CD4-positive, alpha-beta T cell treated with Interleukin-6 for 4 hours (primary cell): ENCODE measurements at regions not wholly inside any gene's neighbourhood (a gene's known extent, or its start where the extent isn't known, plus 50 kb on each side); places are given as distances from the start of the nearest gene placed in this dataset.

Experiments used
- DNase-seq: peaks from one replicate; pipeline ENCODE4 v3.0.0-alpha.2; 2020; ENCODE audit warnings: mixed read lengths

DNA sequence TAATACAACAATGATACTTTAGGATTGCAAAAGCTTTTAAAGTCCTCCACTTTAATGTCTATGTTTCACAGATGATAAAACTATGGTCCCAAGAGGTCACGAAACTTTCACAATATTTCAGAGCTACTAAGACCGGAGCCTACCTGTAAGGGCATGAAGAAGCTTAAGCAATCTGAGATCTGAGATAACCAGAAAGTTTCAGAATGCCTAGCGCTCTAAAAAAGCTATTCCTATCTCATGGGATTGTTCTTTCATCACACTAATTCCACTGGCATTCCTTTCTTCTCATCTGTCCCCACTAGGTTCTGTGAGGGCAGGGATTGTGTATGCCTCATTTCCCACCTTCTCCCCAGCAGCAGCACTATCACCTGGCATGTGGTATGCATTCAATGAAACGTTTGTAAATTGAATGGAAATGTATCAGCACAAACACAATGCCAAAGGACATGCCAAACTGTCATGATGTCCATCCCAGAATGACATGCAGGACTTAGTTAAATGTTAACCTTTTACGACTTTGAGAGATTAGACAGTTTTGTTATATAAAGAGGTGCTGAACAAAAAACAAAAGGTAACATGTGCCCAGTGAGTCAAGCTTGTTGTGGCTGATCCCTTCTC lies 104.7 kb upstream of the NR2F2 start:
- DNase-seq: no peak

DNA sequence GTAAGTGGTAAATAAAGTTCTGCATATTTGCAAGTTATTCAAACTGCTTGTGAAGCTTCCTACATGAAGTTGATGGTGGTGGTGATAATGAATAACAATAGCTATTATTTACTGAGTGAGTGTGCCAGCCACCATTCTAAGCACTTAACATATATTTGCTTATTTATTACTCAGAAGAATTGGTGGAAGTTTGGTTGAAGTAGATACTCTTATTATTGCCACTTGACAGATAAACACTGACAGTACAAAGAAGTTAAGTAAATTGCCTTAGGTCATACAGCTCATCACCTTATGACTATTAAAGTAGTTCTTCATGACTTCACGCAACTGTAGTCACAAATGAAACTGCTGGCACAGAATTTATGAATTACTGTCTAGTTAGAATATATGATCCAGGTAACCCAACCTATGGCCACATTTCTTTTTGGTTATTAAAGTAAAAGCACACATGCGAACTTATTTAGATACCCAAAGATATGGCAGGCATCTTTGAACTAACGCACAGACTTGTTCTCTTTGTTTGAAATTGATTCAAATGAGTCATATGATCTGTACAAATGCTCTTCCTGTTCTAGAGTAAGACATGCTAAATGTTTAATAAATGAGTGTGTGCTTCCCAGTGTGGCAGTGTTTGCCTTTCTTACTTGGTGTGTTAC lies 99.8 kb upstream of the NR2F2 start:
- DNase-seq: no peak

DNA sequence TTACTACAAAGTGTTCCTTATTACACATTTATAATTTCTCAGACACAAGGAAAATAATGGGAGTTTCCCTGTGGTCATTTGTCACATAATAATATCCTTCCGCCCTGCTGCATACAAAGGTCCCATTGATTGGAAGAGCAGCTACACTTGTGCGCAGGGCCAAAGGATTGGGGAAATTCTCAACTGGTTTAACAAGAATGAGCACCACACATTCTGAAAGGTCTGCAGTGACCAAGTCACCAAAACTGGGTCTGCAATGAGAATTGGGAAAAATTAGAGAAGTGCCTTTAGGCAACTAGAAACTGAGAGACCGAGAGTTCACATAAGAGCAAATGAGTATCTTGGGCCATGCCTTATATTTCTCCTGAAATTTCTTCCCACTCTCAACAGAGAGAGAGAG lies 98.2 kb upstream of the NR2F2 start:
- DNase-seq: no peak

DNA sequence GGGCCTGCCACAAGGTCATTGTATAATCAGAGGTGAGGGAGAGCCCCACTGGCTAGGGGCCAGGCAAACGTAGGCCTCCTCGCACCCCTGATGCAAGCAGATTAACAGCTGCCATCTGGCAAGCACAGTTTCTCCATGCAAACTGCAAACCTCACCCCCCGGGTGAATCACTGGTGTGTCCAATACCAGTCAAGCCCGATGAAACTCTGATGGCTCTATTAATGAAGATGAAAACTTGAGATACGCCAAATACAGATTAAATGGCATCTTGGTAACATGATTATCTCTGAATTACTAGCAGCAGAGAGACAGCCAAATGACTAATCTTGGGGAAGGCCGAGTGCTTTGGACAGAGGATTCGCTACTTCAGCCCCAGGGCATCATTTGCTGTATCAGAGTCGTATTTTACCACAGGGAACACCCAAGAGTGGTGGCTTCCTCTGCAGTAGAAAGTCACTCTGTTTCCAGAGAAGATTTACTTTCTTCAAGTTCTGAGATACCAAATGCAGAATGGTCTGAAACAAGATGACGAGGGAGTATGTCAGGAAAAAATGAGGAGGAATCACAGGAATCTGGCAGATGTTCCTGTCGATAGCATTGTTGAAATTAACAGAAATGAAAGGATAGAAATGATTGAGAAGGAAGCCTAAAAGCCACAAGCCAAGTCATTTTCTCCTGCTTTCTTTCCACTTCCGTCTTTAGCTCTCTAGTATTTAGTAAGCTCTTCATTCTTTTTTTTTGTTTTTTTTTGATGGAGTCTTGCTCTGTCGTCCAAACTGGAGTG lies 96.2 kb upstream of the NR2F2 start:
- DNase-seq: no peak

DNA sequence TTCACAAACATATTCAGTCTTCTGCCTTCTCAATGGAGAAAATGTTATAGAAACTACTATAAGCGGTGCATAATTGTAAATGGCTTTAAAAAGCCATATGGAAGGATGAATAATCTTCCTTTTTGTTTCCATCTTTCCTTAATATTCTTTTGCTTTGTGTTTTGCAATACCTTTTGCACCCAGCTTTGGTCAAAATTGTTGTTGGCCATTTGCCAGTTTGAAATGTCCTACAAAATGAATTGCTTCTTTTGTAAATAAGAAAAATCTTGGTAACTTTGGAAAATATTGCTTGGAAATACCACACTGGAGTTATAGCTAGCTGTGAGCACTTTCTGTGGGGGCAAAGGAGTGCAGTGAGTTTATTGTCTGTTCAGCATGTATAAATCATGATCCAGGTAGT lies 93.5 kb upstream of the NR2F2 start:
- no peak for DNase-seq

DNA sequence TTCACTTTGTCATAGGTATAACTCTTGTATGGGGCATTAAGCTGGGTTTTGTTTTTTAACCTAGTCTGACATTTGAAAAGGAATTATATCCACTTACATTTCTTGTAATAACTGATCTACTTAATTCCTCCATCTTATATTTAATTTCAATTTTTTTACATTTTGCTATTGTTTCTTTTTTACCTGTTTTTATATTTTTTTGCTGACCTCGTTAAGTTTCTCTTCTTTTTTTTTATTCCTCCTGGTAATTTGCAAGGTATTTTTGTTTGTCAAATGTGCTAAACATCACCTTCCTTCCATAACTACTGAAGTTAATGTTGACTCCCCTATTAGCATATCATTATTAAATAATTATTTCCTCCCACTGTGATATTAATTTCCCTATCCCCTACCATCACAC lies 87.7 kb upstream of the NR2F2 start:
- DNase-seq: no peak

DNA sequence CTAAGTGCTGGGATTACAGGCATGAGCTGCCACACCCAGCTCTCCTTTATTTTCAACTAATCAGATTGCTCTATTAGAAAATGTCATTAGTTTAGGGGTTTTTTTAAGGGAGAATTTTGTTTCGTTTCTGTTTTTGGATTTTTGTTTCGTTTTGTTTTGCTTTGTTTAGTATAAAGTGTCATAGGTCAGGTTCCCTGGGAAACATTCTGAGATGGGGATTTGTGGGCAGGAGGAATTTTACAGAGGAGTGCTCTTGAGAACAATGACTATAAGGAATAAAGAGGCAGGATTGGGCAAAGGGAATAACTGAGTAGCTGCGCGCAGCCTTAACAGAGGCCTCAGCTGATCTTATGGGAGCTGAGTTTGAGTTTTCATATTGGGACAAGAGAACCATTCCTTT lies 86.8 kb upstream of the NR2F2 start:
- no peak for DNase-seq

DNA sequence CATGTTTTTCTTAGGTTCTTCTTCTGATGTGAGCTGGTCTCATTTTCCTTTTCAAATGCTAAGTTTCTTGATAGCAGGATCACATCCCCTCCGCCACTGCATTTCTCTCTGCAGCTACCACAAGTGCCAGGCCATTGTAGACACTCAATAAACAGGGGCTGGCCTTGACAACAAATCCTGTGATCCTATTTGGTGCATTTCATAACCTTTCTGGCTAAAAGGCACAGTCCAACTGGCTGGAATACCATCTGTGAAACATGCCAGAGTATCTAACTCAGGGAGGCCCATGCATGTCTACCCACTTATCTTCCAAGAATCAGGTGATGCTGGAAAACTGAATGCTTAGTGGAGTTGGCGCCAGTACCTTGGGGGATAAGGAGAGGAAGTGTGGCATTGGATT lies 85.2 kb upstream of the NR2F2 start:
- no peak for DNase-seq

DNA sequence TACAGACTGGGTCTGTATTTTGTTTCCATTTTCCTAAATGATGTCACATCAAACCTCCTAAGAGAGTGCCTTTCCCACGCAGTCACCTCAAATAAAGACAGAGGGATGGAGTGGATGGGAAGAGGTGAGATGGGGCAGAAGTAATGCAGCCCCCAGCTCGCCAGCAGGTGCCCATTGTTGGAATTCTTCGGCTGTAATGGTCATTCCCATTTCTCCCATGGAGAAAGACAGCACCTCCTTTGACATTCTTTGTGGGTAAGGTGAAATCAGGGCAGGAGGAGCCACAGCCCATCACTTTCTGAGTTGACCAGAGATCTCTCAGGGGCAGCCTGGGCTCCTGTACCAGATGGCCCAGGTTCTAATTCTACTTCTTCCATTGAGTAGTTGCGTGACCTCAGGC lies 84.4 kb upstream of the NR2F2 start:
- no peak for DNase-seq

DNA sequence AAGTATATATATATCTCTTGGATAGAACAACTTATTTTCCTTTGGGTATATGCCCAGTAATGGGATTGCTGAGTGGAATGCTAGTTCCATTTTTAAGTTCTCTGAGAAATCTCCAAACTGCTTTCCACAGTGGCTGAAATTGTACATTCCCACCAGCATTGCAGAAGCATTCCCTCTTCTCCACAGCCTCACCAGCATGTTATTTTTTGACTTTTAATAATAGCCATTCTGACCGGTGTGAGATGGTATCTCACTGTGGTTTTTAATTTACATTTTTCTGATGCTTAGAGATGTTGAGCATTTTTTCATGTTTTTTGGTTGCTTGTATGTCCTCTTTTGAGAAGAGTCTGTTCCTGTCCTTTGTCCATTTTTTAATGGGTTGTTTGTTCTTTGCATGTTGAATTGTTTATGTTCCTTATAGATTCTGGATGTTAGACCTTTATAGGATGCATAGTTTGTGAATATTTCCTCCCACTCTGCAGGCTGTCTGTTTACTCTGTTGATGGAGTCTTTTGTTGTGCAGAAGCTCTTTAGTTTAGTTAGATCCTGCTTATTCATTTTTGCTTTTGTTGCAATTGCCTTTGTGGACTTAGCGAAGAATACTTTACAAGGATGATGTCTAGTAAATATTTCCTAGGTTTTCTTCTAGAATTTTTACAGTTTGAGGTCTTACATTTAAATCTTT lies 82.7 kb upstream of the NR2F2 start:
- no peak for DNase-seq

DNA sequence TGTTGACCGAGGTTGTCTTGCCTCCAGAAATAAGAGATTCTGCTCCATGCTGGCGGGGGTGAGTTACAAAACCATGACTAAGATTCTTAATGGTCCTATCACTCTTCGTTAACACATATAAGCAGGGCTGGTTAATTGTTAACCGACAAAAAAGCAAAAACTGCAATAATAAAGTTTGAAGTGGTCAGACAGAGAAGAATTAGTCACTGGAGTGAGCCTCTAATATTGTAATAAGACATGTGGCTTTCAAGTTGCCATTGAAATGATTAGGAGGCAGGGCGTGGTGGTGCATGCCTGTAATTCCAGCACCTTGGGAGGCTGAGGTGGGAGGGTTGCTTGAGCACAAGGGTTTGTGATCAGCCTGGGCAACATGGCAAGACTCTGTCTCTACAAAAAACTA lies 78.4 kb upstream of the NR2F2 start:
- DNase-seq: no peak

DNA sequence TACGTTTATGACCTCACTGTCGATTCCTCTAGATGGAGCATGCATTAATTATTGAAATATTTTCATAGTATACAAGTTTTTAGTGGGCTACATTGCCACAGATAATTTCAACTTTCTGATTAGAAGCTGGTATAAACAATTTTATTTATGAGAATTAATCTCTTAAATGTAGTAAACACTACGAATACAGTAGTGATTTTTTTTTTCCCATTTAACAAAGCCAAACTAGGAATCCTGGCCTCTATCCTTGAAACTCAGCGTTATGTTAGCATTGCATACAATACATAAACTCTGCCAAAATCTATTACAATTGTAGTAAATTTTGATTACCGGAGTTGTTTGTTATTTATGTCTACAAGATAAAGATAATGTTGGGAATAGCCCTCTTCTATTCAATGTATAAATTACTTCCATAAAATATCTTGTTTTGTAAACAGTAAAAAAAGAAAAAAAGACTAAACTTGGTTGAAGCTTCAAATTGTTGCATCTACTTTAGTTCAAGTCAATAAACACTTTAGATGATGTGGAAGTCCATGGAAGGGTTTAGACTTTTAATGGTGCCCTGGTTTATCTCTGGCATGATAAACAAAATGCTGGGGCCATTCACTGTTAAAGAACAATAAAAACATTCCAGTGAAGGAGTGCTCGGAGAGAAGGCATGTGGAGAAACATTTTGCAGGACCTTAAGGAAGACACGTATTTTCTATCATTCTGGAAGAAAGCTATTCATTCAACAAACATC lies 77.3 kb upstream of the NR2F2 start:
- DNase-seq: no peak

DNA sequence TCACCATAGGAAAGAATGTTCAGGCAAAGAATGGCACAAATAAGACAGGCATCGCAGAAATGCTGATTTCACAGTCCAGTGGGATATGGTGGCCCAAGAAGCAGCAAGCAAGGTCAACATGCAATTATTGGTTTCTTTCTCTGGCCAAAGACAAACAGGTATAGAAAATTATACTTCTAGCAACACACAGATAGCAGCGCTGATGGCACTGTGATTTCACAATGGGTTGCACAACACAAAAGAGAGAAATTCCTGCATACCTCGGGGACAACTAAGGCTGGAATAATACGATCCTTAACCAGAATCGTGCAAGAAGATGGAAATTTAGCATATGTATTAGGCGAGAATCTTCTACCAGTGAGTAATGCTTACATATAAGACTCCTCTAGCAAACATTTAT lies 76.3 kb upstream of the NR2F2 start:
- DNase-seq: no peak

DNA sequence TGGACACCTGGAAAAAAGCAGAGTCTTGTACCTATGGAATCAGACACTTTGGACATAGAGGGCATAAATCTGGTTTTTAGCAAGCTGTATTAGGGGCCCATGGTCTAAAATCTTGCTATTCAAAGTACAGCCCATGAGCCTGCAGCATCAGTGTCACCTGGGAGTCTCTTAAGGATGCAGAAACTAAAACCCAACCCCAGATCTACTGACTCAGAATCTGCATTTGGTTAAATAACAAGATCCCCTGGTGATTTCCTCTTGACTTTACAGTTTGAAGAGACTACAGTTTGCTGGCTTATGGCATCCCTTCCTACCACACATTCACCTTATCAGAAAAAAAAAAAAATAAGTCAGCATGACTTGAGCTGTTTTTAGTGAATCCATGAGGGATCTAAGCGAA lies 74.9 kb upstream of the NR2F2 start:
- no peak for DNase-seq

DNA sequence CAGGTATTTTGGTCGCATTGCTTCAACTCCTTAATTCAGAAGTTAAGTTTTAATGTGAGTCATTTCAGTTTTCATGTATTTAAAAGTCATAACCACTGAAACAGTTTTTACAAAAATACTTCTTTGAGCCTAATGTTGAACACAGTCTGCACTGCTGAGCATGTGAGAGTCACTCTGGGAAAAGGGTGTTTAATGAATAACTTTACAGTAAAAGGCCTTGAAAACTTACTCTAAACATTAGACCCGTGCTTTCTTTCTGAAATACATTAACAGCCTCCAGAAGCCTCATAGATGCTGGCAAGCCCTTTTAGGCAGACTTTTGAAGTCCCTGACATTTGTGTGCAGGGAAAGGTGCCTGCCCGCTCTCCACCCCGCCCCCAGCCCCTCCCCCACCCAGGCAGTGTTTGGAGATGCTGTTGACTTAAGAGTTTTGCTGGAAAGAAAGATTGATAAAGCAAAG lies 68.9 kb upstream of the NR2F2 start:
- DNase-seq: no peak

DNA sequence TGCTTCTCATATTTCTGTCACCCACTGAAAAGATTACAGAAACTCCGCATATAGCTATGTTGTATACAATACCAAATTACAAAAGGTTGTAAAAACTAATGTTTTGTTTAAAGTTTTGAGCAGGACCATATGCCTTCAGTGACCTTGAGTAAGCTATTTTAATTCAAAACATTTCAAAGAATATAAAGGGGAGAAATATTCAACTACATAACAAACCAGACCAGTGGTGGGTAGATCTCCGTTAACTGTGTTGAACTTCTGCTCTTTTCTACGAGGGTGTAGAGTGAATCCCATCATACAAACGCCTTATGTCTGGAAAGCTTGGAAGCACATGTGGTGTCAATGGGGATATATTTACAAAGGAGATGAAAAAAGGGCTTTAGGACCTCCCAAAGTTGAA lies 68.4 kb upstream of the NR2F2 start:
- DNase-seq: no peak

DNA sequence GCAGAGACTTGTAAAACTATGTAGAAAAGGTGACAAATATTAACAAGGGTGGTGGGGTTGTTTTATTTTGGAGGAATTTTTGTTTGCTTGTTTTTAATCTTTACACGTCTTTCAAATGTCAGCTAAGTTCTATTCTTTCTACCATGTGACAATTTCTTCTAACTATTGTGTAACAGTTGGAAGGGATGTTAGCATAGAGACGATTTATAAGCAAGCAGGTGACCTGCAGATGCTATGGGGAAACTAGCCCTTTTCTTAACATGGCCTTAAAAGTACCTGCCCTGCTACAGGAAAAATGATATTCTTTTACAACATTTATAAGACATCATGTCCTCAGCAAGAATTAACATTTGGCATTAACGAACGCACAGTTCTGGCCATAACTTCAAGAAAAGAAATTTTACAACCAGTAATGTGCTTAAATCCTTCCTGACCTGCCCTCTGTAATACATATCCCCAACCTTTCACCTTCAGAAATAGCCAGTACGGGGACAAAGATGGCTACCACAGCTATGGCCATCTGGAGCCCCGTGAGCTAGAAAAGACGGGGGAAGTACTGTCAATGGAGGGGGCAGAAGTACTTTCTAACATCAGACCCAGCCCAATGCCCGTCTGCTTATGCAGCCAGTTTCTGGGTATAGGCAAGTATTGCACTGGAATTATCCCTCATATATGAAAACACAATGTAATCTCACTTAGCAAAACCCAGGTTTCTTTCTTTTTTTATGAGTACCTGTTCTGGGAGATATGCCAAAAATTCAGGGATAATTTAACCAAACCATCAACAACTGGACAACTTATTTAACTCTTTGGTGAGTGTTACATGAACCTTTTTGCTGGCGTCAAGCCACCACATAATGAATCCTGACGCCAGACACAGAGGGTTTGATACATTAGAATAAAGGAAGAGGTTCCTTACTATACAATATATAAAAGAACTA lies 67.7 kb upstream of the NR2F2 start:
- DNase-seq: no peak

DNA sequence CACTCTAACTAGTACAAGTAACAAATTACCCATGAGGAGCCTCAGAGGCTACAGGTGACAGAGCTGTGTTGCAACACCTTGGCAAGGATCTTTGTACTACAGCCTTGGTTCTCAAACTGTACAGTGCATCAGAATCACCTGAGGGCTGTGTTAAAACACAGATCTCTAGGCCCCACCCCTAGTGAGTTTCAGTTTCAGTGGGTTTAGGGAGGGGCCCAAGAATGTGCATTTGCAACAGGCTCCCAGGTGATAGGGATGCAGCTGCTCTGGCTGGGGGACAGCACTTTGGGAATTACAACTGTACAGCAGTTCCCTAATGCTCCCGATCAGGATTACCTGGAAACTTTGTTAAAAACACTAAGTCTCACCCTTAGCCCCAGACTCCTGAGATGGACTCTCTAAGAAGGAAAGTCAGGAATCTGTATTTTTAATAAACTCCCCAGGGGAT lies 66.1 kb upstream of the NR2F2 start:
- no peak for DNase-seq

DNA sequence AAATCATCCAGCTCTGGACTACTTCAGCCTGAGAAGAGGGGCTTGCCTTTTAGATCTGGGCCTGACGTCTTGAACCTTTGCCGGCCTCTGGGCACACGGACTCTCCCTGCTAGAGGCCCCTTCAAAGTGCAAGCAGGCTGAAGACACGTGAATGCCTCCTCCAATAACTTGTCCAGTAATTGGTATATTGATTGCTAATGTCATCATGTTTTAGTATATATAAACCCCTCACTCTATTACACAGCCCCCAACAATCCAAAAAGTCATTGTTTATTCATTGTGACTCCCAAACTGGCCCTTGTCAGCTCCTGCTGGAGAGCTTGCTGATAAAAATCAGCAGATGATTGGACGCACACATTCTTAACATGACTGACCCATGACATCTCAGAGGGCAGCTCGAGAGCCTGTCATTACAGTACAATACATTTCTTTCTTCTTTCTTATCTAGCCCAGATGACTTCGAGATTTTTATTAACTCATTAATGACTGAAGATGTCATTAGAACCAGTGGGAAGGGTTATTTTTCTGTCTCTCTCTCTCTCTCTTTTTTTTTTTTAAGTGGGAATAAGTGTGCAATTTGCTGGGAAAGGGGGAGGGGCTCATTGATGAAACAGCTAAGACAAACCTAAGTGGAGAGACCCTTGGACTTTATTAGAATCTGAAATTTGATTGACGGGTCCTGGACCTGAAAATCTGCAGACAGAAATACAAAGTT lies 65.5 kb upstream of the NR2F2 start:
- DNase-seq: no peak

DNA sequence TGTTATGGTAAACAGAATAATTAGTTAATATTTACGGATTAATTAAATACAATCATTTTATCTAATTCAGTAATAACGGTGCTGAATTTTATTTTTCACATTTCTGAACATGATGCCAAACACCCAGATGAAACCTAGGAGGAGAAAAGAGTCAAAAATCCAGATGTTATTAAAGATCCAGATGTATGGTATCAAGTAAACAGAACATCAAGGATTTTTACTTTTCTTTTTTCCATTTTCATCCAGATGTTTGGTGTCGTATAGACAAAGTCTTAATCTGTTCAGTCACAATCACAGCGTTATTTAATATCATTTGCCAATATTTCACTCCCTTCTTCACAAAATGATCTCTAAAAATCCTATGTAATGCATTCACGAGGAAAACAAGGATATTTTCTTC lies 64.0 kb upstream of the NR2F2 start:
- DNase-seq: no peak

DNA sequence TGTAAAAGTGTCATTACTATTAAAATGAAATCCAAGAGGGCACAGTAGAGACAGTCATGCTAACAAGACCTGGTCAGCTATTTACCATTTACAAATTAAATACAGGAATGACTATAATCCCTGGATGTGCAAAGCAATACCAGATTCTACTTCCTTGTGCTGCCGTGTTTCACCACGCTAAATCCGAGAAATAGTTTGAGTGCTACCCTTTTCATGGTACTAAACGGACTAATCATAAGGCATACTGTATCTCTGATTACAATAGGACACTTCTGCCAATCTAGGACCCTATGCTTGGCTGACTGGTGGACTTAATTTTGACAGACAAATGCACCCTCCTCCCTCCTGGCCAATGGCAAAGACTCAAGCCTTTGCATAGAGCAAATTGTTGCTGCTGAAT lies 63.0 kb upstream of the NR2F2 start:
- DNase-seq: no peak
